ENCODE measurements at regions not wholly inside any gene's neighbourhood (a gene's known extent, or its start where the extent isn't known, plus 50 kb on each side); places are given as distances from the start of the nearest gene placed in this dataset.

DNA sequence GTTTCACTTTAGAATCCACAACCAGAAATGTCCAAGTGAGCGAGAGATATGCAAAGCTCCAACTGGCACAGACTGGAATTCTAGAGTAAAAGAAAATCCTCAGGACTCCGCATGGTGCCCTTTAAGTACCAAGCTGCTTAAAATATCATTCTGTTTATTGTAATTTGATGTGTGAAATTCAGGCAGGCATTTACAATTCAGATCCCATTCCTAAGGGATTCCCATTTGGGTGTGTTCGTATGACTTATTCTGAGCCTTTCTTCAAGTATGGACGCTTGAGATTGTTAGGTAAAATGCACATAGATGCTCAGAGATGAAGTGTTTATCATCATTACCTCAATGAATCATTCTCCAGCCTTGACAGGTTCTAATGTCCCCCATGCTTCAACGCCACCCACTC lies 99.3 kb upstream of the EEF1E1 start:
- TF ChIP-seq EZH2 (IDR thresholded peaks at IDR 0.05; ENCODE audit: insufficient read depth, poor library complexity, severe bottlenecking) = no peak
- TF ChIP-seq EZH2phosphoT487 (IDR thresholded peaks at IDR 0.05; ENCODE audit: insufficient read depth, low read depth) = no peak
